ENCODE measurements at regions not wholly inside any gene's neighbourhood (a gene's known extent, or its start where the extent isn't known, plus 50 kb on each side); places are given as distances from the start of the nearest gene placed in this dataset.
"Not testable (repeated sequence)": the region's sequence is repeated elsewhere in the genome, so short reads cannot be mapped to it uniquely, and the experiment has no call there.

DNA sequence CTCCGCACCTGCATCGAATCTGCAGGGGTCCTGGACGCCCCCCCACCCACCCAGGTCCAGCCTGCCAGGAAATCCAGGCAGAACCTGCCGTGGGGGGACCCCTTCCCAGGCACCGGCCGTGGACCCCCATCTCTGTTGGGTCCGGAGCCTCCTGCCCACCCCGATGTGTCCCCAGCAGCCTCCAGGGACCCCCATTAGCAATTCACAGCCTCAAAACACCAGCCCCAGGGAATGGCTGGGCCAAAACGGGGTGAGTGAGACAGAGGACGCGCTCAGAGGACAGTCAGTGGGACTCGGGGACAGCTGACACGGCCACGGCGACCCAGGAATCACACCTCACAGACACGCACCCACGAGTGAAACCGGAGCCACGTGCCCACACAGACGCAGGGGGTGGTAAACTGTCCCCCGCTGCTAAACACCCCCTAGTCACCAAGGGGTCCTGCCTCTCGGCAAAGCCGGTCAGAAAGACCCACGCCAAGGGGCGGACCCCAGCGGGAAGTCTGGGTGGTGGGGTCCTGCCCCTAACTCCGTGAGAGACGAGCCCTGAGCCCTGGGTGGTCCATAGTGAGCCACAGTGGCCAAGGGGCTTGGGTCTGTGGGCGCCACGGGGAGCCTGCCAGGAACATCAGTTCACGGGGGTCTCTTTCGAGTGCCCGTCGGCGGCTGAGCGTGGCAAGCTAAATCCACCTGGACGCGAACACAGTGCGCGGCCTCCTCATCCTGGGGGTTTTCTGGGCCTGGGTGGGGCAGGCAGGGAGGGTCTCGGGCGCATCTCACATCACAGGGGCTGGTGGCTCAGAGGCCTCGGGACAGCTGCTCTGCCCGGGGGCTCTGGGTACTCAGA lies 126.5 kb upstream of the NKX1-1 start:
- Histone ChIP-seq H3K4me3 (ENCODE audit: low read length) (no peak overlapping the region), H3K4me1 (ENCODE audit: insufficient read depth, low read length) (no peaks in the 10 kb centered on the region), H3K27me3 (ENCODE audit: insufficient read depth, low read length) (peaks cover 15% of the 10 kb centered on the region), H3K9ac (ENCODE audit: low read depth, low read length) (no peak overlapping the region), H3K36me3 (ENCODE audit: insufficient read depth, low read length) (no peaks in the 10 kb centered on the region), H3K9me3 (ENCODE audit: insufficient read depth, low read depth, low read length) (no peaks in the 10 kb centered on the region), H3K27ac (ENCODE audit: low read depth, low read length) (no peak overlapping the region)
- WGBS = 92% methylated on average over 44 of the region's 44 CpGs

DNA sequence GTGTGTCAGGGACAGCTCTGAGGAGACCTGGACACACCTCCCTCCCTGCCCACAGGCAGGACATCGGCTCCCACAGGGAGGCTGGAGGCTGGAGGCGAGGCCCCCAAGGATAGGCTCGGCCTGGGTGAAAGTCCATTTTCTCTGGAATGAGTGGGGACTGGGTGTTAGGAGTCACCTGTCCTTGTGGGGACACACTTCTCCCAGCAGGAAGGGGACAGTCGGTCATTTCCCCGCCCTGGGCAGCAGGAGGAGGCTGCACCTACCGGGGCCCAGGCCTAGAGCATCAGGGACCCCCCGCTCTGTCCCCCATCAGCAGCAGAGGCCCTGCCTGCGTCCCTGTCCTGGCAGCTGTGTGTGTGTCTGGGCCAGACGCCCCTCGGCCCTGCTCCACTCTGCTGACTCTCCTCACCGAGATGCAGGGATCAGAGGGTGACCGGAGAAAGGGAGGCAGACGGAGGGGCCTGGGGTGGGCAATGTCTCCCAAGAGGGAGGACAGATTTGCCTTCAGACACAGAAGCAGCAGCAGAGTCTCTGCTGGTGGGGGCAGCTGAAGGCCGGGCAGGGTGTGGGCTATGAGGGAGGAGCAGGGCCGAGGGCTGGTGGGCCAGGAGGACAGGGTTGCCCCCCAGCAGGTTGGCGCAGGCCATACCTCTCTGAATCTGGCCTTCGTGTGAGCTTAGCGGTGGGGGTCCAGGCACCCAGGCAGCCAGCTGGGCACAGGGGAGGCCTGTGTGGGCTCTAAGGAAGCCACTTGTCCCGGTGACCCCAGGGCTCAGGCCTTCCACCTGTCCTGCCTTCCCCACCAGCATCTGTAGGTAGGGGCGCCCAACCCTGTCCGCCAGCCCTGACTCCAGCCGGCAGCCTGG lies 125.7 kb upstream of the NKX1-1 start:
- Histone ChIP-seq H3K4me1 (ENCODE audit: insufficient read depth, low read length) (no peaks in the 10 kb centered on the region), H3K27ac (ENCODE audit: low read depth, low read length) (no peak overlapping the region), H3K9me3 (ENCODE audit: insufficient read depth, low read depth, low read length) (no peaks in the 10 kb centered on the region), H3K27me3 (ENCODE audit: insufficient read depth, low read length) (peaks cover 24% of the 10 kb centered on the region), H3K9ac (ENCODE audit: low read depth, low read length) (no peak overlapping the region), H3K4me3 (ENCODE audit: low read length) (no peak overlapping the region), H3K36me3 (ENCODE audit: insufficient read depth, low read length) (no peaks in the 10 kb centered on the region)
- 93% methylated on average over 22 of the region's 22 CpGs for WGBS

DNA sequence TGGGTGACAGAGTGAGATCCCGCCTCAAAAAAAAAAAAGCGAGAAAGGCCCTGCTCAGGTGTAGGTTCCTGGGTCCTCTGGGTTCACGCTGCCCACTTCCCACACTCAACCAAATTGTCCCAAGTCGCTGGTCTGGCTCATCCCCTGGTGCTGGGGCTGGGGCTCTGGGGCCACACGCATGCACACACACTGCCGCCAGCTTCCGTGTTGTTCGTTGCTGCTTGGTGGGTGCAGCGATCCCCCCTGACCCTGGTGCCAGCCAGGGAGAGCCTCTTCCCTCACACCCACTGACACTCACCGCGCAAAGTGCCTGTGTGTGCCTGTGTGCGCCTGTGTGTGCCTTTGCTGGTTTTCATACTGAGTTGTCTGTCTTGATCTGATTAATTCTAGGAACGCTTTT lies 124.1 kb upstream of the NKX1-1 start:
- peaks cover 25% of the 10 kb centered on the region for H3K27me3 ChIP-seq (ENCODE audit: insufficient read depth, low read length)
- H3K36me3 ChIP-seq (ENCODE audit: insufficient read depth, low read length) = no peaks in the 10 kb centered on the region
- no peaks in the 10 kb centered on the region for H3K9me3 ChIP-seq (ENCODE audit: insufficient read depth, low read depth, low read length)
- no peak overlapping the region for H3K4me3 ChIP-seq (ENCODE audit: low read length)
- WGBS = 87% methylated on average over 13 of the region's 13 CpGs
- no peaks in the 10 kb centered on the region for H3K4me1 ChIP-seq (ENCODE audit: insufficient read depth, low read length)
- H3K27ac ChIP-seq (ENCODE audit: low read depth, low read length) = no peak overlapping the region
- no peak overlapping the region for H3K9ac ChIP-seq (ENCODE audit: low read depth, low read length)

DNA sequence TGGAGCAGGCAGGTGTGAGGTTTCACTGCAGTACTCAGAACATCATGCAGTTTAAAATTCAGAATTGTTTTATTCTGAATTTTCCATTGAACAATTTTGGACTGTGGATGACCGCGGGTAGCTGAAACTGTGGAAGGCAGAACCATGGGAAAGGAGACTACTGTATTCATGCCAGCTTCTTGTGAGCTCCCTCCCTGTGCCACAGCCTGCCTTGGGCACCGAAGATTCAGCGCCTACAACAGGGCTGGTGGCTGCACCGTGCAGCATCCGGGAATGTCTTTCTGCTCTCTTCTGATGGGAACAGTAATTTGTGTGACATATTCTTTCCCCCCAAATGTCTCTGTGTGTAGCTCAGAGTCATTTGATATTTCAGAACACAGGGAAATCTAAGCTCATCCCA lies 118.5 kb upstream of the NKX1-1 start:
- peaks cover 55% of the 10 kb centered on the region for H3K27me3 ChIP-seq (ENCODE audit: insufficient read depth, low read length)
- H3K4me3 ChIP-seq (ENCODE audit: low read length) = no peak overlapping the region
- no peak overlapping the region for H3K27ac ChIP-seq (ENCODE audit: low read depth, low read length)
- H3K36me3 ChIP-seq (ENCODE audit: insufficient read depth, low read length) = no peaks in the 10 kb centered on the region
- no peak overlapping the region for H3K9ac ChIP-seq (ENCODE audit: low read depth, low read length)
- no peaks in the 10 kb centered on the region for H3K4me1 ChIP-seq (ENCODE audit: insufficient read depth, low read length)
- WGBS = 91% methylated on average over 6 of the region's 6 CpGs
- H3K9me3 ChIP-seq (ENCODE audit: insufficient read depth, low read depth, low read length) = no peaks in the 10 kb centered on the region

DNA sequence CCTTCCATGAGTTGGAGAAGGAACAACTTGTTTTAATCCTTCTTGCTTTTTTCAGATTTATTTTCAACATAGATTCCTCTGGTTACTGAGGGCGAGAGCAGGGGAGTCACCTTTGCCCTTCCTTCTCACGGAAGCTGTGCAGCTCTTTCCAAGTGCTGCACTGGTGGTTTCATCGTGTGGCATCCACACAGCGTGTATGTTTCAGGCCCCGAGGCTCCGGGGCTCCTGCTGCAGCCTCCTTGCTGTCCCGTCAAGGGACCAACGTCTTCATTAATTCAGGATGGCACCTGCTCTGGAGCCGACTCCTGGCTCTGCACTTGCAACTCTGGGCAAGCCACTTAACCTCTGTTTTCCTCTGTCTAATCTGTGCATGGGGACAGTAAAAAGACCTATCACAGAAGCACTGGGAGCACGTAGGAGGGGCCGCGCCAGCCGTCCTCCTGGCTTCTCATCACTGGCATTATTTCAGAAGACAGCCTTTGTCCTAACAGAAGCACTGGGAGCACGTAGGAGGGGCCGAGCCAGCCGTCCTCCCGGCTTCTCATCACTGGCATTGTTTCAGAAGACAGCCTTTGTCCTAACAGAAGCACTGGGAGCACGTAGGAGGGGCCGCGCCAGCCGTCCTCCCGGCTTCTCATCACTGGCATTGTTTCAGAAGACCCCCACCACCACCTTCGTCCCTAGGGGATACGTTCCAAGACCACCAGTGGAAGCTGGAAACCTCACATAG lies 117.8 kb upstream of the NKX1-1 start:
- Histone ChIP-seq H3K9me3 (ENCODE audit: insufficient read depth, low read depth, low read length) (no peaks in the 10 kb centered on the region), H3K27ac (ENCODE audit: low read depth, low read length) (no peak overlapping the region), H3K9ac (ENCODE audit: low read depth, low read length) (no peak overlapping the region), H3K36me3 (ENCODE audit: insufficient read depth, low read length) (no peaks in the 10 kb centered on the region), H3K4me1 (ENCODE audit: insufficient read depth, low read length) (no peaks in the 10 kb centered on the region), H3K4me3 (ENCODE audit: low read length) (no peak overlapping the region), H3K27me3 (ENCODE audit: insufficient read depth, low read length) (peaks cover 50% of the 10 kb centered on the region)
- 86% methylated on average over 24 of the region's 24 CpGs for WGBS

DNA sequence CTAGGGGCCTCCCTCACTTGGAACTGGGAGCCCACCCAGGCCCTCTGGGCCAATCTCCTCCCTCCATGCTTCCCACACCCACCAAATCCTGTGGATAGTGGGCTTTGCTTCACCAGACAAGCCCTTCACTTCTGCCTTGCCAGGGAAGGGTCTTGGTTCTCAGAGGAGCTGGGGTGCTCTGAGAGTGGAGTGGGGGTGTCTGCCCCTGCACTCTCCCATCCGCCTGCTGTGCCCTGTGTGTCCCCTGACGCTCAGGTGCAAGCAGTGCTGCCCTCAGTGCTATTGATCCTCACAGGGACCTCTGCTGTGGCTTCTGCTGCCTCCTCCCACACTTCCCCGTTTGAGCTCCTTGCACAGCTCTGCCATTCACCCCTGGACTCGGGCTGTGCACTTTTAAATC lies 117.3 kb upstream of the NKX1-1 start:
- Histone ChIP-seq H3K4me3 (ENCODE audit: low read length) (no peak overlapping the region), H3K9me3 (ENCODE audit: insufficient read depth, low read depth, low read length) (no peaks in the 10 kb centered on the region), H3K27ac (ENCODE audit: low read depth, low read length) (no peak overlapping the region), H3K4me1 (ENCODE audit: insufficient read depth, low read length) (no peaks in the 10 kb centered on the region), H3K9ac (ENCODE audit: low read depth, low read length) (no peak overlapping the region), H3K27me3 (ENCODE audit: insufficient read depth, low read length) (peaks cover 47% of the 10 kb centered on the region), H3K36me3 (ENCODE audit: insufficient read depth, low read length) (no peaks in the 10 kb centered on the region)
- 82% methylated on average over 4 of the region's 4 CpGs for WGBS

DNA sequence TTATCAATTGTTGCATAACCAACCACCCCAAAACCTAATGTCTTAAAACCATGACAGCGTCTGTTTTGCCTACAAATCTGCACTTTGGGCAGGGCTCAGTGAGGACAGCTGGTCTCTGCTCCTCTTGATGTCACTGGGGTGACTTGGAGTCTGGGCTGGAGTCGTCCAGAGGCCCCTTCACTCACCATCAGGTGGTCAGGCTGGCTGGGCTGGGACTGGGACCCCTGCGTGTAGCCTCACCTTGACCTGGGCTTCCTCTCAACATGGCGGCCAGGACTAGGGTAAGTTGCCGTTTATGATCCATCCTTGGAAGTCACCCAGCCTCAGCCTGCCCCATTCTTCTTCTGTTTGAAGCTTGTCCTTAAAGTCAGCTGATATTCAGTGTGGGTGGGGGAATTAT lies 116.8 kb upstream of the NKX1-1 start:
- no peaks in the 10 kb centered on the region for H3K9me3 ChIP-seq (ENCODE audit: insufficient read depth, low read depth, low read length)
- no peaks in the 10 kb centered on the region for H3K4me1 ChIP-seq (ENCODE audit: insufficient read depth, low read length)
- peaks cover 42% of the 10 kb centered on the region for H3K27me3 ChIP-seq (ENCODE audit: insufficient read depth, low read length)
- no peaks in the 10 kb centered on the region for H3K36me3 ChIP-seq (ENCODE audit: insufficient read depth, low read length)
- WGBS = 93% methylated on average over 5 of the region's 5 CpGs
- no peak overlapping the region for H3K27ac ChIP-seq (ENCODE audit: low read depth, low read length)
- H3K4me3 ChIP-seq (ENCODE audit: low read length) = no peak overlapping the region
- H3K9ac ChIP-seq (ENCODE audit: low read depth, low read length) = no peak overlapping the region

DNA sequence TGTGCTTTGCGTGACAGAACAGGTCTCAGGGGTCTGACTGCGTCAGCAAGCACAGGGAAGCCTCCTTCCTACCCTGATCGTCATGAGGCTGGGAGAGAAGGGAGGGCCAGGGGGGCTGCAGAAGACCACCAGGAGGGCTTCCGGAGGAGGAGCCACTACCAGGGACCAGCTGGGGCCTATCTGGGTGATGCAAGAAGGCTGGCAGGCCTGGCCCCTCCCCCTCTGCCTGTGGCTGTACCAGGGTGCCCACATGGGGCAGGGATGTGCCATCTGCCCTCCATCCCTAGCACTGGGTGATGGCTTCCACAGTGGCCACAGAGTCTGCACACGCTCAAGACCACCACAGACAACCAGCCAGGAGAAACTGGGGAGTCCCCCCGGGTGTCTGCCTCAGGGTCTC lies 116.4 kb upstream of the NKX1-1 start:
- Histone ChIP-seq H3K27ac (ENCODE audit: low read depth, low read length) (no peak overlapping the region), H3K4me1 (ENCODE audit: insufficient read depth, low read length) (no peaks in the 10 kb centered on the region), H3K9ac (ENCODE audit: low read depth, low read length) (no peak overlapping the region), H3K4me3 (ENCODE audit: low read length) (no peak overlapping the region), H3K9me3 (ENCODE audit: insufficient read depth, low read depth, low read length) (no peaks in the 10 kb centered on the region), H3K27me3 (ENCODE audit: insufficient read depth, low read length) (peaks cover 38% of the 10 kb centered on the region), H3K36me3 (ENCODE audit: insufficient read depth, low read length) (no peaks in the 10 kb centered on the region)
- WGBS = 76% methylated on average over 6 of the region's 6 CpGs

DNA sequence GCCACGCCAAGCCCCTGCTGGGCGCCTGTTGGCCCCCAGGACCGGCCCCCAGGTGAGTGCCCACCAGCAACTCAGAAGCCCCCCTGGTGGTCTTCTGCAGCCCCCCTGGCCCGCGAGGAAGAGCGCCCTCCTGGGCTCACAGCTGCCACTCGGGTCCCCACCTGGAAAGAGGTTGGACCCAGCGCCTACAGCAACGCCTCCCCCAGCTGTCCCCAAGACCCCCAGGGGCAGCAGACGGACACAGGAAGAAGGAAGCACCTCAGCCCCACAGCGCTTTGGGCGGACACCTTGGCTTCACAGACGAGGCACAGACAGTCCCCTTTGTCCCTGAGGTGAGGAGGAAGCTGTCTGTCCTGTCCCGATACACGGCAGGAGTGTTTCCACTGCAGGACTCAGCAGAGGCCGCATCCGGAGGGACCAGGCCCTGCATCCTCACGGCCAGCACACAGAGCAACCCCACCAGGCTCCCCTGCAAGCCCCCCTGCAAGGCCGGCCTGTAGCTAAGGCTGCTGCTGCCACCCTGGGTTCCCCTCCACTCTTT lies 115.6 kb upstream of the NKX1-1 start:
- H3K27me3 ChIP-seq (ENCODE audit: insufficient read depth, low read length) = peaks cover 32% of the 10 kb centered on the region
- WGBS = 84% methylated on average over 19 of the region's 19 CpGs
- no peak overlapping the region for H3K27ac ChIP-seq (ENCODE audit: low read depth, low read length)
- H3K4me3 ChIP-seq (ENCODE audit: low read length) = no peak overlapping the region
- no peak overlapping the region for H3K9ac ChIP-seq (ENCODE audit: low read depth, low read length)
- H3K9me3 ChIP-seq (ENCODE audit: insufficient read depth, low read depth, low read length) = no peaks in the 10 kb centered on the region
- no peaks in the 10 kb centered on the region for H3K4me1 ChIP-seq (ENCODE audit: insufficient read depth, low read length)
- H3K36me3 ChIP-seq (ENCODE audit: insufficient read depth, low read length) = no peaks in the 10 kb centered on the region

DNA sequence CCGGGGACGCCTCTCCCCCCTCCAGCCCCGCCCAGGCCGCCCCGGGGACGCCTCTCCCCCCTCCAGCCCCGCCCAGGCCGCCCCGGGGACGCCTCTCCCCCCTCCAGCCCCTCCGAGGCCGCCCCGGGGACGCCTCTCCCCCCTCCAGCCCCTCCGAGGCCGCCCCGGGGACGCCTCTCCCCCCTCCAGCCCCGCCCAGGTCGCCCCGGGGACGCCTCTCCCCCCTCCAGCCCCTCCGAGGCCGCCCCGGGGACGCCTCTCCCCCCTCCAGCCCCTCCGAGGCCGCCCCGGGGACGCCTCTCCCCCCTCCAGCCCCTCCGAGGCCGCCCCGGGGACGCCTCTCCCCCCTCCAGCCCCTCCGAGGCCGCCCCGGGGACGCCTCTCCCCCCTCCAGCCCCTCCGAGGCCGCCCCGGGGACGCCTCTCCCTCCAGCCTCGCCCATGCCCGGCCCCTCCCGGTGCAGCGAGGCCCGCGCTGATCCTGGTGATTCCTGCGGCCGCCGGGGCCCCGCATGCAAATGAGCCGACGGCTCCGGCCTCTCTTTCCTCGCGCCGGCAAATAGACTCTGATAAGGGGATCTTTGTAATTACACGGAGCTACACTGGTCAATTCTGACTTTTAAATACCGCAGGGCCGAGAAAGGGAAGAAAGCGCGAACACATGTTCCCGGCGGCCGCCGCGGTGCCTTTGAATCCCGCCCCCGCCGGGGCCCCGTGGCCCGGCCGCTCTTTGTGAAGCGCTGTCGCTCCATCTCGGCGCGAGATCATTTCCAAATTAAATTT lies 114.7 kb upstream of the NKX1-1 start:
- not testable (repeated sequence) for H3K9me3 ChIP-seq (ENCODE audit: insufficient read depth, low read depth, low read length); H3K27ac ChIP-seq (ENCODE audit: low read depth, low read length); H3K36me3 ChIP-seq (ENCODE audit: insufficient read depth, low read length); H3K4me1 ChIP-seq (ENCODE audit: insufficient read depth, low read length)
- H3K27me3 ChIP-seq (ENCODE audit: insufficient read depth, low read length) = peaks cover 31% of the 10 kb centered on the region
- peak overlapping the region; percentile 19; the same call in 1 of the 2 replicates for H3K9ac ChIP-seq (ENCODE audit: low read depth, low read length)
- peak overlapping the region; percentile 47 for H3K4me3 ChIP-seq (ENCODE audit: low read length)
- WGBS = 3% methylated on average over 46 of the region's 79 CpGs

All from HUES64 (cell line).